IPS-18c (cell line): ENCODE measurements at regions not wholly inside any gene's neighbourhood (a gene's known extent, or its start where the extent isn't known, plus 50 kb on each side); places are given as distances from the start of the nearest gene placed in this dataset.

Source experiments
- H3K4me3 ChIP-seq: 2 replicates; pipeline ENCODE4 v1.7.0; 2013; ENCODE audit warnings: low read depth, mild to moderate bottlenecking, low read length, moderate library complexity; ENCODE audit not compliant: insufficient read depth
- H3K9me3 ChIP-seq: one replicate; pipeline ENCODE4 v1.6.1; 2013; ENCODE audit warnings: mild to moderate bottlenecking, low read length, moderate library complexity; ENCODE audit not compliant: control insufficient read depth, insufficient read depth

DNA sequence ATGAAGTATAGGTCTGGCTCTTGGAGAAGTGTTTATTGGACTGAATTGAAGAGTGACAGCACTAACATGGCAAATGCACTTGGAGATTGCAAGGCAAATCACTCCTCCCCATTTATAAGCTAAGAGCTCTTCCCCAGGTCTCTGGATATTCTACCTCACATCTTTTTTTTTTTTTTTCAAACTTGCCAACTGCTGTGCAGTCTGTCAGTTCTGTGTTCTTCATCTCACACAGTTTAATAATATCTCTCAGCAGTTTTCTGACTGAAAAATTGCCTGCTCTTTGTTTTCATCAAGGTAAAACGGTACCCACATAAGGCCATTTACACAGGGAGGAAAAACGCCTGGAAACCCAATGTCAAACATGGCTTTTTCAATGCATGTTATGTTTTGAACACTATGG, 186.1 kb upstream of the B3GALT2 start:
- no peaks in the 10 kb centered on the region for H3K9me3 ChIP-seq

DNA sequence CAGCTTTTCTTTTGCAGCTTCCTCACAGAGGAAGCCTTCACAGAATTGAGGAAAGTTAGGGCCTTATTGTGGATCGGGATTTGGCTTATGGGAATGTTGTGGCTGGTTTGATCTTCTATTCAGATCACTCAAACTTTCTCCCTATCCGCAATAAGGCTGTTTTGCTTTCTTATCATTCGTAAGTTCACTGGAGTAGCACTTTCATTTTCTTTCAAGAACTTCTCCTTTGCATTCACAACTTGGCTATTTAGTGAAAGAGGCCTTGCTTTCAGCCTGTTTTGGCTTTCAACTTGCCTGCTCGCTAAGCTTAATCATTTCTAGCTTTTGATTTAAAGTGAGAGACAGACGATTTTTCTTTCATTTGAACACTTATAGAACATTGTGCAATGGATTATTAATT, 181.9 kb upstream of the B3GALT2 start:
- no peaks in the 10 kb centered on the region for H3K9me3 ChIP-seq
- no peak overlapping the region for H3K4me3 ChIP-seq

More for the DNA sequence above, 186.1 kb upstream of the B3GALT2 start:
- no peak overlapping the region for H3K4me3 ChIP-seq

GRCh38 chr1:193367863-193368262, 181.4 kb upstream of the B3GALT2 start:
- H3K9me3 ChIP-seq = no peaks in the 10 kb centered on the region
- H3K4me3 ChIP-seq = no peak overlapping the region

DNA sequence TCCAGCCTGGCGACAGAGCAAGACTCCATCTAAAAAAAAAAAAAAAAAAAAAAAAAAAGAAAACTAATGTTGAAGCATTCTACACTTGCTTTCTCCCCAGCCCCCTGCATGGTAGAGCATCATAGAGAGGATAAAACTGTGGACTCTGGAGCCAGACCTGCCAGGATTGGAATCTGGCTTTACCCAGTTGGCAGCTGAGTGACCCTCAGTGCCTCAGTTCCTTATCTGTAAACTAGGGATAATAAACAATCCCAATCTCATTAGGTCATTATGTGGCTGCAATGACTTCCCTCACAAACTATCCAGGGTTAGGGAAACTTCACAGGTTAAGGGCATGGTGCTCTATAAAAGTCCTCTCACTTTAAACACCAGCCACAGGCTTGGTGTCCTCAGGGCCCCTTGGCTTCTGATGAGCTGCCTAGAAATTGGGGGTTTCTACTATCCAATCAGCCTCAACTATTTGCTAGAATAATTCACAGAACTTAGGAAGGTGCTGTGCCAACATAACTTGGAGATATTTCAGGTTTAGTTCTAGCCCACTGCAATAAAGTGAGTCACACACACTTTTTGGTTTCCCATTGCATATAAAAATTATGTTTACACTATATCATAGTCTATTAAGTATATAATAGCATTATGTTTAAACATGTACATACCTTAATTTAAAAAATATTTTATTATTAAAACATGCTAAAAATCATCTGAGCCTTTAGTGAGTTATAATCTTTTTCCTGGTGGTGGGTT, 180.5 kb upstream of the B3GALT2 start:
- H3K9me3 ChIP-seq = no peaks in the 10 kb centered on the region
- H3K4me3 ChIP-seq = no peak overlapping the region

GRCh38 chr1:193365966-193366365, 179.6 kb upstream of the B3GALT2 start:
- H3K9me3 ChIP-seq = no peaks in the 10 kb centered on the region
- H3K4me3 ChIP-seq = no peak overlapping the region

GRCh38 chr1:193359631-193360030, 173.2 kb upstream of the B3GALT2 start:
- H3K4me3 ChIP-seq = no peak overlapping the region
- no peaks in the 10 kb centered on the region for H3K9me3 ChIP-seq

DNA sequence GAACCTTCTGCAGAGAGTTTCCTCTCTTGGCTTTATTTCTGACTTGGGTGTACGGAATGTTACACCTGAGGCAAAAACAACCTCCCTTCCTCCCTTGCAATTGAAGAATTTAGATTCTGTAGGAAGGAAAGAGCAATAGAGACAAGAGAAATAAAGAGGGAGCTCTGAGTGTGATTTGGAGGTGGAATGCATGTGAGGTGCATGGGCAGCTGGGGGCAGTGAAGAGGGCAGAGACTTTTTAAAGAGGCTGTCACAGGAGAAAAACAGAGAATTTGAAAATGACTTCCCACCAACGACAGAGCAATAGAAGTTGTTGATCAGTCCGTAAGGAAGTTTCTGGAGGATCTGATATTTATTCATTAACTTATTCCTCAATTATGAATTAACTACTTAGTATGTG, 172.0 kb upstream of the B3GALT2 start:
- Histone ChIP-seq H3K4me3 (no peak overlapping the region), H3K9me3 (no peaks in the 10 kb centered on the region)

- H3K4me3 ChIP-seq = no peak overlapping the region
Measured at GRCh38 chr1:193356249-193356648, 169.8 kb upstream of the B3GALT2 start.

GRCh38 chr1:193355626-193356025, 169.2 kb upstream of the B3GALT2 start:
- no peak overlapping the region for H3K4me3 ChIP-seq
- no peaks in the 10 kb centered on the region for H3K9me3 ChIP-seq

More at GRCh38 chr1:193356249-193356648, 169.8 kb upstream of the B3GALT2 start:
- H3K9me3 ChIP-seq = no peaks in the 10 kb centered on the region

DNA sequence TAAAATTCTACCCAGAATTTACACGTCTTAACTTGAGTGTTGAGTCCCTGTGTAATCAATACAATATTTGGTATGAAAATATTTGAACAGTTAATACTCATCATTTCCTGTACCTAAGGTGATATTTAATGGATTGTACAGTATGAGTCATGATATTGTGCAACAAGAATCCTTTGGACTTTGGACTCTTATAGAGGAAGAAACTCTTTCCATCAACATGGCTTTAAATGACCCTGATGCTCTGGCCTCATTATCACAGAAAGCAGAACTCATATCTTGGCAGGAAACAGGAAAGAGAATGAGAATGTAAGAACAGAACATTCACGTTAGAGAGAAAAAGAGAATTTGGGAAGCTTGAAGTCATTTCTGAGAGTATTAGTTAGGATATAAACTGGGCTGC, 168.8 kb upstream of the B3GALT2 start:
- H3K4me3 ChIP-seq = no peak overlapping the region
- H3K9me3 ChIP-seq = no peaks in the 10 kb centered on the region

DNA sequence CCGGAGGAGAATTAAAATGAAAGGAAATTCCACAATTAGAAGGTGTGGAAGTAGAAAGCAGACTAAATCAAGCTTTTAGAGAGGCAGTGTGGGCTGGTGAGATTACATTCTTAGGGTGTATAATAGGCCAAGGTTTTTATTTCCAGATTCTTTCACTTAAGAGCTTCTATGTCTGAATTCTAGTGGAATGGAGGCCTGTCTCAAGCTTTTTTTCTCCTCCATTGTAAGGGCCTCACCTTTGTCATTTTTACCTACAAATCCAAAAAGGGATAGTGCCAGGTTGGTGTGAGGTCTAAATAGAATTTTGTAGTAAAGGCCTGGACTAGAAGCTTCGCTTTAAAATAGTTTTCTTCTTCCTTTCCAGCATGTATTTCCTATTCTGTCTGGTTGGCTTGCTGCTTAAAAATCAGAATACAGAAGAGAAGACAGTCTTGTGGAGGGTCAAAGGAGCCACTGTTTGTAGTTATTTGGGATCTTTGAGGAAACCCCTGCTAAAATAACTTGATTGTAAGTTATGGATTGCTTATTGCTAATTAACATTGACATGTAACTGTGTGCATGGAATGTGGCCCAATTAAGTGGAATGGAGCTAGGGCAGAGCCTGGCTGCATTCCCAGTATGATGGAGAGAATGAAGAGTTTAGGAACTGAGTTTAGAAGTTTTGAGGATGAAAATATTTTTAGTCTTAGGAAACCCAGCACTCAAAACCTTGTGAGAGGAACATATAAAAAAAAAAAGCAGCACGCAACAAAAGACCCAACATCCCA, 162.5 kb upstream of the B3GALT2 start:
- Histone ChIP-seq H3K9me3 (no peaks in the 10 kb centered on the region), H3K4me3 (no peak overlapping the region)

- Histone ChIP-seq H3K4me3 (no peak overlapping the region), H3K9me3 (no peaks in the 10 kb centered on the region)
Measured at GRCh38 chr1:193348091-193348768, 161.8 kb upstream of the B3GALT2 start.

- no peak overlapping the region for H3K4me3 ChIP-seq
- H3K9me3 ChIP-seq = no peaks in the 10 kb centered on the region
Measured at GRCh38 chr1:193346085-193346484, 159.7 kb upstream of the B3GALT2 start.

- H3K4me3 ChIP-seq = no peak overlapping the region
- H3K9me3 ChIP-seq = no peaks in the 10 kb centered on the region
Measured at GRCh38 chr1:193342811-193343210, 156.4 kb upstream of the B3GALT2 start.

DNA sequence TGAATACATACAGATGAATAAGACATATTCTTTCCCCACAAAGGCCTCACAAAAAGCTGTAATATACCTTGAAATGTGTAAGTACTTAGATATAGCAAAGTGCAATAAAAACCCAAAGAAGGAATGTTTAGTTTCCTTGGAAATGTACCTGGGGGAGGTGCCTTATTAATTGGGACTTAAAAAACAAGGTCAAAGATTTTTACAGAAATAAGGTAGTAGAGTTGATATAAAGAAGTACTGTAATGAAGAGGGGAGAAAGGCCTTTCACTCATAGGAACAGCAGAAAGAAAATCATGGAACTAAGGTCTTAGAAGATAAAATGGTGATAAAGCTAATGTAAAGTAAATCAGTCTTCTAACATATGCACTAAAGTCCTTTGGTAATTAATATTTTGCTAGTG, 153.9 kb upstream of the B3GALT2 start:
- H3K9me3 ChIP-seq = no peaks in the 10 kb centered on the region
- no peak overlapping the region for H3K4me3 ChIP-seq

GRCh38 chr1:193339401-193339800, 153.0 kb upstream of the B3GALT2 start:
- no peak overlapping the region for H3K4me3 ChIP-seq
- H3K9me3 ChIP-seq = no peaks in the 10 kb centered on the region

DNA sequence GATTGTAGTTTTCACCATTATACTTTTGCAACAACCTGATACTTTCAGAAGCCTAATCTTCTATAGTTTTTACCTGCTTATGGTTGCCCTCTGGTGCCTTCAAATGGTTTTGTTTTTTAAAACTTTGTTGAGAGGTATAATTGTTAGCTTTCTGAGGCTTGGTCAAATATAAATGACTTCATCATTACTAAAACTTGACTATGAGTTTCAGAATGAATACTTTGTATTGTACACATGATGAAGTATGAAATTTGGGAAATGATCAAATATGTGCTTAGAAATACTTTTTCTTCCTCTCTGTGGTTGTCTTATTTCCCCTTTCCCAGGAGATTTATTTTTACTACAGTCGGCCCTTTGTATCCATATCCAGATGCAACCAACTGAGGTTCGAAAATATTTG, 151.8 kb upstream of the B3GALT2 start:
- no peaks in the 10 kb centered on the region for H3K9me3 ChIP-seq
- H3K4me3 ChIP-seq = no peak overlapping the region
